Activated CD4-positive, alpha-beta T cell treated with anti-CD3 and anti-CD28 coated beads for 36 hours (primary cell): ENCODE measurements at regions not wholly inside any gene's neighbourhood (a gene's known extent, or its start where the extent isn't known, plus 50 kb on each side); places are given as distances from the start of the nearest gene placed in this dataset.

Experiments used
- ATAC-seq: fragments of 200-7000 bp; cut with Tn5 transposase; one replicate; pipeline ENCODE4 v1.10.0; 2021; ENCODE audit warnings: mild to moderate bottlenecking, moderate library complexity
- CTCF ChIA-PET: fragments of 350-600 bp; sonication (Branson Sonifier 250); formaldehyde crosslinking; loops from one replicate; lab custom pipeline; 2021; ENCODE audit warnings: antibody characterized with exemption; lab: Charles Lee
- POLR2A ChIA-PET: fragments of 350-600 bp; sonication (Branson Sonifier 250); formaldehyde crosslinking; loops from one replicate; lab custom pipeline; 2021; ENCODE audit warnings: antibody characterized with exemption, inconsistent platforms; lab: Charles Lee
- DNase-seq: peaks from one replicate; pipeline ENCODE4 v3.0.0-alpha.2; 2020
- H3K27ac Mint-ChIP-seq: one replicate; pipeline ENCODE4 v1.8.0; 2021; ENCODE audit warnings: mixed read lengths
- H3K27me3 Mint-ChIP-seq: one replicate; pipeline ENCODE4 v1.8.0; 2021; ENCODE audit warnings: mixed read lengths
- H3K36me3 Mint-ChIP-seq: one replicate; pipeline ENCODE4 v1.8.0; 2021; ENCODE audit warnings: low read depth, mixed read lengths
- H3K4me1 Mint-ChIP-seq: one replicate; pipeline ENCODE4 v1.8.0; 2021; ENCODE audit warnings: mixed read lengths
- H3K4me3 Mint-ChIP-seq: one replicate; pipeline ENCODE4 v1.8.0; 2021; ENCODE audit warnings: mild to moderate bottlenecking, moderate library complexity, mixed read lengths
- H3K9me3 Mint-ChIP-seq: one replicate; pipeline ENCODE4 v1.8.0; 2021; ENCODE audit warnings: low read depth, mixed read lengths
- intact Hi-C, 2 experiments: fragments of 100-400 bp; cut with DNase I in 1 of 2; cut with micrococcal nuclease in 1 of 2; formaldehyde crosslinking; loops; one replicate each; pipeline versions ENCODE4 v1.14.2 to v1.15.1; 2022 to 2024; cut with DNase I, micrococcal nuclease

DNA sequence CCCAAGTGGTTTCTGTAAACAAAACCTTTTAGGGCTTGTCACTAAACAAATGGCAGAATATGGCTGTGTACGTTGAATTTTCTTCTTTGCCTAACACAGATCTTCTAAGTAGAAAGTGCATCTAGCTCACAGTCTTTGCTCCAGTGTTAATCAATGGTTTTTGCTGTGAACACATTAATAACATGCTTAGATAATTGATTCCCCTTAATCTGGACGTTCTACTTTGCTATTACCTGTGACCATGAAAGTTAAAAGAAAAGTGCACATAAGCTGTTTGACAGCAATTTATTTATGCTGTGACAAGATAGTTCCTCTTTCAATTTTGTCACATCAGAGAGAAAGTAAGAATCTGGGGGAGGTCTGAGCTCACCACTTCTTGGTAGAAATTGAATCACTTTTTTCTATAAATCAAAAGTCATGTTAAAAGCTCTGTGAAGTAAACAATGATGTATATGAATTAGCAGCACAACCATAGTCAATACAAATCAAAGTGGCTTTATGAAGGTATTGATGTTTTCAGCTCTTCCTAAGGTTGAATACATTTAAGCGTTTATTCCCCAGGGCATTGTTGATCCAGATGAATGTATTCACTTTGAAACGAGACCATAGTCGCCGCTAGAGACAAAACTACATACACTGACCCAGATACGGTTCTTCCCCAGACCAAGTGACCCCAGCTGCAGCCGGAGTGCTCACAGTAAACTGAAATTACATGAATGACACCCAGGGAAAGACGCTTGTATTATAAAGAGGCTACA, 174.6 kb upstream of the ZNF608 start:
- H3K27me3 Mint-ChIP-seq = peaks cover 4% of the 10 kb centered on the region
- no peak overlapping the region for H3K4me3 Mint-ChIP-seq
- ChIA-PET POLR2A (no interaction called here), CTCF (interaction anchor here (0.6 kb wide), 1 partner anchor 241 kb away, joined by 3 read pairs; no protein-coding TSS in a partner anchor)
- H3K9me3 Mint-ChIP-seq = no peaks in the 10 kb centered on the region
- H3K4me1 Mint-ChIP-seq = no peaks in the 10 kb centered on the region
- intact Hi-C loops = no loop called here
- H3K36me3 Mint-ChIP-seq = no peaks in the 10 kb centered on the region
- DNase-seq (no peak), ATAC-seq (peak; percentile 66)
- no peak overlapping the region for H3K27ac Mint-ChIP-seq

DNA sequence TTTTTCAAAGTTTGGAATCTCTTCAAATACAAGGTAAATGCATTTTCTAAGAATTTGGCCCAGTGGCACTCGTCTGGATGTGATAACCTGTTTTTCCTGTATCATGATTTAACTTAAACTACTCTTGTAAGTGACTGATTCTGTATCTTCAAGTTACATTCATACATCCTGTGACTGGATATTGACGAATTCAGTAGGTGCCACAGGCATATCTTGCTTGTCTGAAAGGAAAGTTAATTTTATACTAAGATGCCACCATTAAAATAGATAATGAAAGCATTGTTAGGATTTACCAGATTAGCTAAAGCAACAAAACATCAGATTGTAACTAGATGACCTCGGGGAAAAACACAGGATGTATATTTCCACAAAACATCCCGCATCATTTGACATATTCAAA, 175.3 kb upstream of the ZNF608 start:
- no peak overlapping the region for H3K4me3 Mint-ChIP-seq
- DNase-seq (no peak), ATAC-seq (no peak)
- intact Hi-C loops = no loop called here
- POLR2A ChIA-PET = no interaction called here
- H3K27ac Mint-ChIP-seq = no peak overlapping the region
- H3K36me3 Mint-ChIP-seq = no peaks in the 10 kb centered on the region
- no peaks in the 10 kb centered on the region for H3K9me3 Mint-ChIP-seq
- peaks cover 4% of the 10 kb centered on the region for H3K27me3 Mint-ChIP-seq
- H3K4me1 Mint-ChIP-seq = no peaks in the 10 kb centered on the region
- CTCF ChIA-PET = no interaction called here

DNA sequence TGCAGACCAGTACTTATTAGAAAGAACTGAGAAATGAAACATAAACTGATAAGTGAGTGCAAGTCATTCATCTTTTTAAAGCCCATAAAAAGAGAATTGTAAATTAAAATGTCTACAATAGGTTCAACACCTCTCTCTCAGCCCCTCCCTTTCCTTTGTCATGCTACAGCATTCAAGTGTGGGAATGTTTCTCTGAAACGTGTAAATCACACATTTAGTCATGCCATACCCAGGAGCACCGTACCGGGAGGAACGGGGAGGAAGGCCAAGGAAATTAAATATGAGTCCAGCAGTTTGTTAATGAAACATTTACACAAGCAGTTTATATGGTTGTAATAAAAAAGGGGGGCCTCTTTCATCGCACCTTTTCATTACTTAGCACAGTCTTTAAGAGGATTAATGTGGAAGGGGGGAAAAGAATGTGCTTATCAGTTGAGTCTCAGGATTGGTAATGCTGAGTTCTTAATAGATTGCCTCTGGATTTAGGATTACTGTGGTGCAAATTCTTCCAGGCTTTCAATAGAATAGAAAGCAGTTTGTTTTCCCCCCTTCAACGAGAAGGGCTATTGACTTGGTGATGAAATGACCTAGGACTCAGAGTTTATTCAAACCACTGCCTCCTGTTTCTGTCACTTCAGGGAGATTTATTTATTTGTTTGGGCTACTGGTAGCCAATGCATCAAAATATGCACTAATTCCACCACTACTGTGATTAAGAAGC, 176.0 kb upstream of the ZNF608 start:
- POLR2A ChIA-PET = no interaction called here
- no peak for DNase-seq
- no peaks in the 10 kb centered on the region for H3K9me3 Mint-ChIP-seq

DNA sequence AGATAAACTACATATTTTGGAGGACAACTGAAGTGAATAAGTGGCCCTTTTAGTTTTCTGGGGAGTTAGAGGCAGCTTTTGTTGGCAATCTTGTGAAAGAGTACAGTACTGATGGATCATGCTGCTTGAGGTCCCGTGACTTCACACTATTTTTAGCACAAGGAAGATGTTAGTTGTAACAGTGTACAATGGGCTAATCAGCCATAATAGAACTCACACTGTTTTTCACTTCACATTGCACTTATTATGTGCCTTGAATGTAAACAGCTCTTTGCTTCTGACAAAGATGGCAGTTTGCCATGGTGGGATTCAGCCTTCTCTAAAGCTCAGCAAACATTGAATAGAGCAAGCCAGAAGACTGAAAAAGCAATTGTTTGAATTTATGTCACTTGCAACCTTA, 176.7 kb upstream of the ZNF608 start:
- no peaks in the 10 kb centered on the region for H3K36me3 Mint-ChIP-seq
- H3K4me3 Mint-ChIP-seq = no peak overlapping the region
- H3K27me3 Mint-ChIP-seq = peaks cover 4% of the 10 kb centered on the region
- H3K4me1 Mint-ChIP-seq = no peaks in the 10 kb centered on the region
- ATAC-seq = no peak
- no peaks in the 10 kb centered on the region for H3K9me3 Mint-ChIP-seq
- H3K27ac Mint-ChIP-seq = no peak overlapping the region
- intact Hi-C loops = no loop called here
- DNase-seq = no peak
- ChIA-PET CTCF (no interaction called here), POLR2A (no interaction called here)

More for the DNA sequence above, 176.0 kb upstream of the ZNF608 start:
- peaks cover 4% of the 10 kb centered on the region for H3K27me3 Mint-ChIP-seq
- intact Hi-C loops = no loop called here
- CTCF ChIA-PET = no interaction called here
- H3K4me3 Mint-ChIP-seq = no peak overlapping the region
- no peak for ATAC-seq
- H3K4me1 Mint-ChIP-seq = no peaks in the 10 kb centered on the region
- no peaks in the 10 kb centered on the region for H3K36me3 Mint-ChIP-seq
- no peak overlapping the region for H3K27ac Mint-ChIP-seq

DNA sequence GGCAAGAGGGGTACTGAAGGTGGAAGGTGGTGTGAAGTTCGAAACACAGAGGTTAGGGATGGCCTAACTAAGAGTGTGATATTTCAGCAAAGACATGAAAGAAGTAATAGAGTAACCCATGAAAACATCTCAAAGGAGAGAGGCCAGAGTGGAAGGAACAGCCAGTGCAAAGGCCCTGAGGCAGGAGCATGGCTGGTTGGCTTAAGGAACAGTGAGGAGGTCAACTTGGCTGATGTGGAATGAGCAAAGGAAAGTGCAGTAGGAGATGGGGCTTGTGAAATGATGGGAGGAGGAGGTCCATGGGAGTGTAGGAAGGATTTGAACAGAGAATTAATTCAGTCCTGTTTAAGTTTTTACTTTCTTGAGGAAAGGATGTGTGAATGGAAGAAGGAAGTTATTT, 178.3 kb upstream of the ZNF608 start:
- POLR2A ChIA-PET = no interaction called here
- DNase-seq (no peak), ATAC-seq (no peak)
- Mint-ChIP-seq H3K4me3 (no peak overlapping the region), H3K27me3 (peaks cover 4% of the 10 kb centered on the region), H3K4me1 (no peaks in the 10 kb centered on the region), H3K27ac (no peak overlapping the region), H3K9me3 (no peaks in the 10 kb centered on the region), H3K36me3 (no peaks in the 10 kb centered on the region)
- intact Hi-C loops = no loop called here
- CTCF ChIA-PET = no interaction called here

DNA sequence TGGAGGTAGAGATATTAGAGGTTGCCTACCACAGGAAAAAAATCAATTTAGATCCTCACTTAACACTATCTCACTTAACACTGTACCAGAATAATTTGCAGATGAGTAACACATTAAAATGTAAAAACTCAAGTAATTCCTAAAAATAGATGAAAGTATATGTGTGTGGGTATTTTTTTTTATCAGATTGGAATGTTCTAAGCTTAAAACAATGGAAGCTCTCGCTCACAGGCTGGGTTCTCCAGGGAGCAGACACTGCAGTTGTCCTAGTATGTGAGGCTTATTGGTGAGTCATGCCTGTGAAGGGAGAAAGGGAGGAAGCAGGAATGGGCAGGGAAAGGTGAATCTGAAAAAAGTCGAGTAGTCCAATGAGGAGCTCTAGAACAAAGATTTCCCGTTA, 181.3 kb upstream of the ZNF608 start:
- H3K4me3 Mint-ChIP-seq = no peak overlapping the region
- H3K27me3 Mint-ChIP-seq = peaks cover 4% of the 10 kb centered on the region
- no peaks in the 10 kb centered on the region for H3K4me1 Mint-ChIP-seq
- no peaks in the 10 kb centered on the region for H3K36me3 Mint-ChIP-seq
- ChIA-PET POLR2A (no interaction called here), CTCF (no interaction called here)
- no peak for DNase-seq
- intact Hi-C loops = no loop called here
- no peak overlapping the region for H3K27ac Mint-ChIP-seq
- no peak for ATAC-seq
- H3K9me3 Mint-ChIP-seq = no peaks in the 10 kb centered on the region

DNA sequence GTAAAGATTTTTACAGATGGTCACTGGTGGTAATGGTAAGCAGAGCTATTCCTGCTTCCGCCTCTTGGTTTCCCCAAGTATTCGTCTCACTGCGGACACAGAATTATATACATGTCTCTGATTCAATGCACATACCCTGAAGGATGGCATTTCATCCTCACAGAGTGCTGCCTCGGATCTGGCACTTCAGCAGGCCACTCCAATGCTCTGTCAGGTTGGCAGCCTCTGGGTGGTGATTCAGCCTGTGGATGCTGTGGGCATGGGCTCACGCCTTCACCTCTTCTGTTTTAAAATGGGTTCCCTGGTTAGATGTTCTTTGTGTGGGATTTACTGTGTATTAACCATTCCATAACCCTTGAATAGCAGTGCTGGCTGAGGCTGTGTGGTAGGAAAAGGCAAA, 182.6 kb upstream of the ZNF608 start:
- intact Hi-C loops = no loop called here
- ATAC-seq = no peak
- Mint-ChIP-seq H3K4me1 (no peaks in the 10 kb centered on the region), H3K9me3 (no peaks in the 10 kb centered on the region), H3K27ac (no peak overlapping the region), H3K4me3 (no peak overlapping the region), H3K36me3 (no peaks in the 10 kb centered on the region), H3K27me3 (peaks cover 4% of the 10 kb centered on the region)
- ChIA-PET CTCF (no interaction called here), POLR2A (no interaction called here)
- no peak for DNase-seq

DNA sequence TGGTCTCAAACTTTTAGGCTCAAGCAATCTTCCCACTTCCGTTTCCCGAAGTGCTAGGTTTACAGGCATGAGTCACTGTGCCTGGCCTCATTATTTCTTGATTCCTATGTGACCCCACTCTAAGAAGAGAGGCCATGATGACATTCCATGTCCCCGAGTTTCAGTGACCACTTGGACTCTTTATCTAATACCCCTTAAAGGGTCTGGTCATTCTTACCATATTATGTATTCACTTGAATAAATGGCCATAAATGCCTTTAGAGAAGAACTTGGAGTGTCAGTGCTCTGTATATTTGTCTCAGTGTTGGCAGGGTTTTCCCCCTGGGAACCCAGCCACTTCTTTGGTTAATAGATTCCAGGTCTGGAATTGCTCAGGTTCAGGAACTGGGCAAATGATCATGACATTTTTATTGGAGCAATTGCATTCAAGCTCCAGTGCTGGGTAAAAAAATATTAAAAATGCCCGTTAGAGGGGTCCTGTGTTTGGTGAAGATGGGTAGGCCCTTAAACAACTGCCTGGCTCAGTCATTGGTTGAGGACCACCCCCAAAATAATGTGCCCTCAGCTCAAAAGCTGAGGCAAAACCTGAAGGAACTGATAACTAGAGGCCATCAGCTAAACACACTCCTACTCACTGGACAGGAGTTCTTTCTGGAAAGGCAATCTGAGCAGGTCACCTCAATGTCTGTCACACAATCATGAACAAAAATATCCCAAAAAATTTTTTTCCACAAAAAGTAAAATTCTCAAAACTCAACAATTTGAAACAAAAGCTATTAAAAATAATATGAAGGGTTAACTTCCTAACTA, 186.6 kb upstream of the ZNF608 start:
- no peaks in the 10 kb centered on the region for H3K36me3 Mint-ChIP-seq
- POLR2A ChIA-PET = no interaction called here
- DNase-seq = no peak
- H3K9me3 Mint-ChIP-seq = peaks cover 1% of the 10 kb centered on the region
- no peak overlapping the region for H3K4me3 Mint-ChIP-seq
- peaks cover 7% of the 10 kb centered on the region for H3K4me1 Mint-ChIP-seq
- ATAC-seq = no peak
- intact Hi-C loops = no loop called here
- no peak overlapping the region for H3K27ac Mint-ChIP-seq
- CTCF ChIA-PET = no interaction called here
- no peaks in the 10 kb centered on the region for H3K27me3 Mint-ChIP-seq

DNA sequence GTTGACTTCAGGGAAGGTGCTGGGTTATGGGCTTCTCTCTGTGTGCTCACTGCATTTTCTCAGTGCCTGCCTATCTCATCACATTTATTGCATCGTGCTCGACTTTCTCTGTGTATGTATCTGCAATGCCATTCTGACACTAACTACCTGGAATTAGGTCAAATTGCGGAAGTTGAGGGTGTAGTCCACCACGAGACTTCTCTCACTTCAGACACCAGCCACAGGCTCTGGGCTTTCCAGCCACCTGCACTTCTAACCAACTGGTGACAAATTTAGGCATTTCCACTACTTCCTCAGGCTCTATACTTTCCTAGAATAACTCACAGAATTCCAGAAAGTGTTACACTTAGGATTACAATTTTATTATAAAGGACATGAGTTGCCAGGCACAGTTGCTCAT, 188.6 kb upstream of the ZNF608 start:
- Mint-ChIP-seq H3K4me3 (no peak overlapping the region), H3K9me3 (peaks cover 5% of the 10 kb centered on the region), H3K27ac (no peak overlapping the region), H3K36me3 (no peaks in the 10 kb centered on the region), H3K4me1 (peaks cover 7% of the 10 kb centered on the region), H3K27me3 (no peaks in the 10 kb centered on the region)
- peak; percentile 18 for DNase-seq
- ChIA-PET CTCF (no interaction called here), POLR2A (no interaction called here)
- intact Hi-C loops = no loop called here
- peak; percentile 21 for ATAC-seq

DNA sequence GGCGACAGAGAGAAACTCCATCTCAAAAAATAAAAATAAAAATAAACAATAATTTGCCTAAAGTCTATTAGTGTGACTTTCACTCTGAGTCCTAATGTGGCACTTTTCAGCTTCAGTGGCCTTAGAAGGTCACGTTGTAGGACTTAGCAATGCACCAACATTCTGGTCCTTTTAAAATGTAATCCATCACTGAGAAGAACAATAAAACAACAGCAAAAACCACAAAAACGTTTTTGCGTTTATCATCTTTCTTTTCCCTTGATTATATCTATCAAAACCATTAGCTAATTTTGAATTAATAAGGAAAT, 190.1 kb upstream of the ZNF608 start:
- H3K27ac Mint-ChIP-seq = no peak overlapping the region
- peaks cover 2% of the 10 kb centered on the region for H3K27me3 Mint-ChIP-seq
- ATAC-seq (no peak), DNase-seq (no peak)
- H3K9me3 Mint-ChIP-seq = peaks cover 9% of the 10 kb centered on the region
- H3K36me3 Mint-ChIP-seq = no peaks in the 10 kb centered on the region
- peaks cover 7% of the 10 kb centered on the region for H3K4me1 Mint-ChIP-seq
- no peak overlapping the region for H3K4me3 Mint-ChIP-seq
- ChIA-PET CTCF (no interaction called here), POLR2A (no interaction called here)
- intact Hi-C loops = no loop called here

DNA sequence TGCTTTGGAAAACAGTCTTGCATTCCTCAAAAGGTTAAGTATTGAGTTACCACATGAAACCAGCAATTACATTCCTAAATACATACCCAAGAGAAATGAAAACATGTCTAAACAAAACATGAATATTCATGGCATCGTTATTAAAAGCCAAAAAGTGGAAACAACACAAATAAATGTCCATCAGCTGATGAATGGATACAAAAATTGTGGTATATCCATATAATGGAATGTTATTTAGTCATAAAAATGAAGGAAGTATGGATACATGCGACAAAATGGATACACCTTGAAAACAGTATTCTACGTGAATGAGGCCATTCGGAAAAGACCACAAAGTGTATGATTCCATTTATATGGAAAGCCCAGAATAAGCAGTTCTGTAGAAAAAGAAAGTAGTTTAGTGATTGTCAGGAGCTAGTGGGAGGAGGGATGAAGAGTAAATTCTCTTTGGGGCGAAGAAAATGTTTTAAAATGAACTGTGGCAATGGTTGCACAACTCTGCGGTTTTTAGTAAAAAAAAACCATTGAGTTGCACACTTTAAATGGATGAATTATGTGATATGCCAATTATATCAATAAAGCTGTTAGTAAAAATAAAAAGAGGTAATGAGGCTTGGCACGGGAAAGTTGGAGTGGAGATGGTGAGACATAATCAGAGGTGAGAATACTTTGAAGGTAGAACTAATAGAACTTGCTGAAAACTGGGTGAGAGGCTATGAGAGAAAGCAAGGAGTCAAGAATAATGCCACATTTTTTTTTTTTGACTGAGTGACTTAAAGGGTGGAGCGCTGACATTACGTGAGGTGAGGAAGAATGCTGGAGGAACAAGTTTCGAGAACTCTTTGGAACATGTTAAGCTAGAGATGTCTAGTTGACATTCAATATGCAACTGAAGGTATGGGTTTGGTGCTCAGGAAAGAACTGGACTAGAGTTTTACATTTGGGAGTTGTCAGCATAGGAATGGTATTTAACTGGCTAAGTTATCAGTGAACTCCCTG, 194.9 kb upstream of the ZNF608 start:
- no peaks in the 10 kb centered on the region for H3K4me1 Mint-ChIP-seq
- no peak overlapping the region for H3K27ac Mint-ChIP-seq
- intact Hi-C loops = no loop called here
- no peak for ATAC-seq
- H3K36me3 Mint-ChIP-seq = no peaks in the 10 kb centered on the region
- POLR2A ChIA-PET = no interaction called here
- peaks cover 2% of the 10 kb centered on the region for H3K27me3 Mint-ChIP-seq
- DNase-seq = no peak
- H3K9me3 Mint-ChIP-seq = peaks cover 7% of the 10 kb centered on the region
- no peak overlapping the region for H3K4me3 Mint-ChIP-seq
- CTCF ChIA-PET = no interaction called here
